Suppressor macrophage treated with lipopolysaccharide for 4 hours (primary cell): ENCODE measurements at regions not wholly inside any gene's neighbourhood (a gene's known extent, or its start where the extent isn't known, plus 50 kb on each side); places are given as distances from the start of the nearest gene placed in this dataset.

Experiments
- DNase-seq: peaks from one replicate; pipeline ENCODE4 v3.0.0-alpha.2; 2020

- DNase-seq: no peak
Measured at GRCh38 chr3:72452745-72453144, 395.5 kb downstream of the SHQ1 start.

GRCh38 chr3:72451841-72452240 lies 396.4 kb downstream of the SHQ1 start:
- DNase-seq: no peak

- DNase-seq: no peak
Measured at GRCh38 chr3:72449551-72449950, 398.7 kb downstream of the SHQ1 start.

- no peak for DNase-seq
Measured at GRCh38 chr3:72448858-72449257, 399.4 kb downstream of the SHQ1 start.

- DNase-seq: no peak
Measured at GRCh38 chr3:72448375-72448823, 399.8 kb downstream of the SHQ1 start.

GRCh38 chr3:72447059-72447946 lies 400.9 kb downstream of the SHQ1 start:
- DNase-seq: peak; percentile 97

GRCh38 chr3:72446218-72447058 lies 401.8 kb downstream of the SHQ1 start, which contains the start of gene RYBP:
TSS of gene RYBP (minus strand) at chr3:72446621.
- peak; percentile 49 for DNase-seq

GRCh38 chr3:72445827-72446217 lies 402.4 kb downstream of the SHQ1 start:
- peak; percentile 20 for DNase-seq

GRCh38 chr3:72444656-72445223 lies 403.5 kb downstream of the SHQ1 start:
- peak; percentile 30 for DNase-seq

GRCh38 chr3:72442759-72443158 lies 405.5 kb downstream of the SHQ1 start:
- no peak for DNase-seq

GRCh38 chr3:72441284-72441994 lies 406.8 kb downstream of the SHQ1 start:
- no peak for DNase-seq

GRCh38 chr3:72440491-72440890 lies 407.8 kb downstream of the SHQ1 start:
- no peak for DNase-seq

- DNase-seq: no peak
Measured at GRCh38 chr3:72439321-72440183, 408.7 kb downstream of the SHQ1 start.

- DNase-seq: peak; percentile 68
Measured at GRCh38 chr3:72437661-72438406, 410.4 kb downstream of the SHQ1 start.

- no peak for DNase-seq
Measured at GRCh38 chr3:72436863-72437592, 411.2 kb downstream of the SHQ1 start.

GRCh38 chr3:72434296-72434695 lies 413.9 kb downstream of the SHQ1 start:
- no peak for DNase-seq

GRCh38 chr3:72432246-72432645 lies 416.0 kb downstream of the SHQ1 start:
- no peak for DNase-seq

GRCh38 chr3:72429589-72430353 lies 418.5 kb downstream of the SHQ1 start:
- no peak for DNase-seq

GRCh38 chr3:72428803-72429202 lies 419.4 kb downstream of the SHQ1 start:
- no peak for DNase-seq
